ENCODE measurements at regions not wholly inside any gene's neighbourhood (a gene's known extent, or its start where the extent isn't known, plus 50 kb on each side); places are given as distances from the start of the nearest gene placed in this dataset.

DNA sequence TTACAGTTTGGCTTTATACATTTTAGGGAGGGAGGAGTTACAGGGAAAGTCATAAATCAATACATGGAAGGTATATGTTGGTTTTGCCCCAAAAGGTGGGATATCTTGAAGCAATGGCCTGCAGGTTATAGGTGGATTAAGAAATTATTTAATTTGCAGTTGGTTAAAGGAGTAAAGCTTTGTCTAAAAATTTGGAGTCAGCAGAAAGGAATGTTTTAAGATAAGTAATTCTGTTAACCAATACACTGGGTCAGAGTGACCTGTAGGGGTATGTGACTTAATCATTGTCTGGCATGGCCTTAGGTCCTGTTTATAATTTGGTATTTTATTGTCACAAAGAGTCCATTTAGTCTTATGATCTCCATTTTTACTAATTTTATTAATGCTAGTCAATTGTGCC is 115.0 kb downstream of the AGTR2 start:
- no peak for TF ChIP-seq CTCF (IDR thresholded peaks at IDR 0.05; ENCODE audit: low read length, missing control alignments)
- DNase-seq (ENCODE audit: low read depth), result peak; percentile 46

GRCh38 chrX:116289592-116289991 is 119.0 kb downstream of the AGTR2 start:
- H3K4me3 ChIP-seq (replicated peaks; ENCODE audit: low read depth, low read length), result no peak overlapping the region
- DNase-seq (ENCODE audit: low read depth), result no peak
- no peak for TF ChIP-seq CTCF (IDR thresholded peaks at IDR 0.05; ENCODE audit: low read length, missing control alignments)

More for the DNA sequence above, 115.0 kb downstream of the AGTR2 start:
- no peak overlapping the region for H3K4me3 ChIP-seq (replicated peaks; ENCODE audit: low read depth, low read length)

- H3K4me3 ChIP-seq (replicated peaks; ENCODE audit: low read depth, low read length), result no peak overlapping the region
- DNase-seq (ENCODE audit: low read depth), result no peak
- no peak for TF ChIP-seq CTCF (IDR thresholded peaks at IDR 0.05; ENCODE audit: low read length, missing control alignments)
These were observed 119.8 kb downstream of the AGTR2 start for GRCh38 chrX:116290359-116290758.

DNA sequence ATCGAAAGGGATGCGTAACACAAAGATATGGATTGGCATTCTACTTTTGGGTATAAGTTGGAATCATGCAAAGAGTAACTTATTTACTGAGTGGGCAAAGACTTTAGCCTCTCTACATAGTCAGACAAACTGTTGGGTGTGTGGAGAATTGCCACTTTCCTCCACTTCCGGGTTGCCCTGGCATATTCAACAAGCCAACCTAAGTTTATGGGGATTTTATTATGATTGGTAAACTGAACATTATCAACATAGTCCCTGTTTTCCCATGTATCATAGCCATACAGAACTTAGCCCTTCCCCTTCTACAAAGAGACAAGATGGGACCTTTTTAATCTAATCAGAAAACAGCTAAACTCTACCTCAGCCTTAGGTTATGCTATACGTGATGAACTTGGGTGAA is 121.6 kb downstream of the AGTR2 start:
- no peak overlapping the region for H3K4me3 ChIP-seq (replicated peaks; ENCODE audit: low read depth, low read length)
- no peak for DNase-seq (ENCODE audit: low read depth)
- TF ChIP-seq CTCF (IDR thresholded peaks at IDR 0.05; ENCODE audit: low read length, missing control alignments), result no peak

- TF ChIP-seq CTCF (IDR thresholded peaks at IDR 0.05; ENCODE audit: low read length, missing control alignments), result no peak
- no peak overlapping the region for H3K4me3 ChIP-seq (replicated peaks; ENCODE audit: low read depth, low read length)
- no peak for DNase-seq (ENCODE audit: low read depth)
These were observed 128.4 kb downstream of the AGTR2 start for GRCh38 chrX:116298956-116299355.

DNA sequence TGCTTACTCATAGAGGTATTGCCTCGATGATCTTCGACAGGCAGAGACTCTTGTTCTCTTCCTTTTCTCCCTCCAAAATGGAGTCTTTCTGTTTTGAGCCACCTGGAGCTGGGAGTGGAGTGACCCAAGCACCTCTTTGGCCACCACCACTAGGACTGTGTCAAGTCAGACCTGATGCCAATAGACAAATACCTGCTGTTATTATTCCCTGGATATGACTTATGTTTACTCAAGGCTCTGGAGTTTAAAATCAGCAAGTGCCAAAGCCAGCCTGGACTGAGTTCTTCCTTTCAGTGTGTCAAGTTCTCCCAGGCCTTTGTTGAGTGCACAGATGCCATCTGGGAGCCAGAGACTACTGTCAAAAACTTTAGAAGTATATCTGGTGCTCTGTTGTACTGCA is 130.2 kb upstream of the SLC6A14 start:
- TF ChIP-seq CTCF (IDR thresholded peaks at IDR 0.05; ENCODE audit: low read length, missing control alignments), result no peak
- DNase-seq (ENCODE audit: low read depth), result no peak
- no peak overlapping the region for H3K4me3 ChIP-seq (replicated peaks; ENCODE audit: low read depth, low read length)

GRCh38 chrX:116317409-116317808 is 119.0 kb upstream of the SLC6A14 start:
- H3K4me3 ChIP-seq (replicated peaks; ENCODE audit: low read depth, low read length), result no peak overlapping the region
- DNase-seq (ENCODE audit: low read depth), result peak; percentile 72
- TF ChIP-seq CTCF (IDR thresholded peaks at IDR 0.05; ENCODE audit: low read length, missing control alignments), result no peak
